GM12878 (cell line): ENCODE measurements at regions not wholly inside any gene's neighbourhood (a gene's known extent, or its start where the extent isn't known, plus 50 kb on each side); places are given as distances from the start of the nearest gene placed in this dataset.

Experiments used
- ATAC-seq: fragments of 200-7000 bp; cut with Tn5 transposase; 3 replicates; pipeline ENCODE4 v1.9.1; 2020; ENCODE audit warnings: mild to moderate bottlenecking, moderate library complexity
- BruUV-seq: library from RNA; stranded (reverse); fragments of 400-500 nt; replicated peaks from 2 replicates; lab custom pipeline; 2021; lab: Mats Ljungman, UMichigan
- CTCF ChIA-PET: fragments of 300-600 bp; sonication (Branson Sonifier 250); formaldehyde crosslinking; extraction: SDS; loops from one replicate; lab custom pipeline; 2021; ENCODE audit warnings: inconsistent platforms; lab: Yijun Ruan, JAX
- POLR2A ChIA-PET: fragments of 350-600 bp; formaldehyde crosslinking; extraction: SDS; loops from one replicate; lab custom pipeline; 2021; ENCODE audit warnings: inconsistent platforms; lab: Charles Lee
- RAD21 ChIA-PET: fragments of 300-600 bp; sonication (Branson Sonifier 250); formaldehyde crosslinking; loops from one replicate; lab custom pipeline; 2023; ENCODE audit warnings: antibody characterized with exemption; ENCODE audit not compliant: unreplicated experiment; lab: Charles Lee
- SMC1A ChIA-PET: fragments of 300-600 bp; sonication (Branson Sonifier 250); formaldehyde crosslinking; loops from one replicate; lab custom pipeline; 2023; ENCODE audit not compliant: unreplicated experiment, uncharacterized antibody; lab: Charles Lee
- DNase-seq: peaks from one replicate; pipeline ENCODE4 v3.0.0-alpha.2; 2011; ENCODE audit warnings: low read depth, low spot score
- FAIRE-seq: peaks from 3 replicates; lab custom pipeline; 2011; peaks lifted over from hg19 to GRCh38; lab: Jason Lieb, UNC
- H2AFZ ChIP-seq: 2 replicates; pipeline ENCODE4 v1.6.0; 2011; ENCODE audit warnings: low read depth, low read length, control low read depth; ENCODE audit not compliant: control insufficient read depth
- H3K27ac ChIP-seq: 2 replicates; pipeline ENCODE4 v1.5.1; 2011; ENCODE audit warnings: control low read depth; ENCODE audit not compliant: control insufficient read depth, insufficient read depth
- H3K27me3 ChIP-seq, 2 experiments: replicated peaks in 1 of 2; 2 replicates each; pipeline versions ENCODE4 v1.6.0 to v1.6.1; 2011; ENCODE audit warnings: low read length in 1 of 2; ENCODE audit not compliant: control insufficient read depth in 2 of 2, insufficient read depth in 2 of 2
- H3K36me3 ChIP-seq, 2 experiments: 2 replicates each; pipeline ENCODE4 v1.5.1; 2011; ENCODE audit warnings: low read length in 1 of 2; ENCODE audit not compliant: control insufficient read depth in 2 of 2, insufficient read depth in 2 of 2
- H3K4me1 ChIP-seq: 2 replicates; pipeline ENCODE4 v1.6.1; 2011; ENCODE audit warnings: mild to moderate bottlenecking, low read length, moderate library complexity, mixed read lengths; ENCODE audit not compliant: control insufficient read depth, insufficient read depth
- H3K4me2 ChIP-seq: 2 replicates; pipeline ENCODE4 v1.6.0; 2011; ENCODE audit warnings: control low read depth; ENCODE audit not compliant: control insufficient read depth, insufficient read depth
- H3K4me3 ChIP-seq: fragments of 200-600 bp; sonication (generic); 2 replicates; pipeline ENCODE4 v1.5.1; 2016
- H3K79me2 ChIP-seq: 2 replicates; pipeline ENCODE4 v1.6.0; 2011; ENCODE audit warnings: low read length; ENCODE audit not compliant: control insufficient read depth, insufficient read depth
- H3K9ac ChIP-seq: 2 replicates; pipeline ENCODE4 v1.8.0; 2011; ENCODE audit warnings: low read length, control low read depth, mixed read lengths; ENCODE audit not compliant: control insufficient read depth, insufficient read depth
- H3K9me3 ChIP-seq: replicated peaks from 3 replicates; pipeline ENCODE4 v1.5.1; 2011; ENCODE audit warnings: mild to moderate bottlenecking, low read length; ENCODE audit not compliant: control insufficient read depth, insufficient read depth
- H4K20me1 ChIP-seq: 2 replicates; pipeline ENCODE4 v1.6.0; 2011; ENCODE audit not compliant: control insufficient read depth, insufficient read depth
- CHD4 ChIP-seq: fragments of 200-600 bp; sonication (generic); IDR thresholded peaks from 2 replicates; pipeline ENCODE4 v1.6.1; 2016; ENCODE audit warnings: mild to moderate bottlenecking
- FOXM1 ChIP-seq: IDR thresholded peaks from 2 replicates; pipeline ENCODE4 v1.6.1; 2012; ENCODE audit warnings: low read depth, mild to moderate bottlenecking, inconsistent platforms, low read length, moderate library complexity
- GABPA ChIP-seq: IDR thresholded peaks from 2 replicates; pipeline ENCODE4 v1.6.1; 2014; ENCODE audit warnings: antibody characterized with exemption, low read depth, mild to moderate bottlenecking, inconsistent platforms
- KAT2A ChIP-seq: conservative IDR thresholded peaks from 2 replicates; pipeline ENCODE4 v1.6.1; 2011; ENCODE audit warnings: low read depth, low read length; ENCODE audit not compliant: control insufficient read depth
- KDM1A ChIP-seq: fragments of 200-600 bp; sonication (generic); IDR thresholded peaks from 2 replicates; pipeline ENCODE4 v1.6.1; 2016; ENCODE audit warnings: borderline replicate concordance
- MEF2B ChIP-seq: fragments of 450-650 bp; IDR thresholded peaks from 2 replicates; pipeline ENCODE4 v1.6.1; 2018; ENCODE audit warnings: mild to moderate bottlenecking, moderate library complexity; ENCODE audit not compliant: partially characterized antibody, poor library complexity, severe bottlenecking
- NFYA ChIP-seq: IDR thresholded peaks from 2 replicates; pipeline ENCODE4 v1.6.1; 2011; ENCODE audit warnings: low read depth, mild to moderate bottlenecking, low read length, improper control_type of control experiment, borderline replicate concordance
- NR2C1 ChIP-seq: fragments of 450-650 bp; IDR thresholded peaks from 2 replicates; pipeline ENCODE4 v1.6.1; 2017; ENCODE audit warnings: antibody characterized with exemption, mild to moderate bottlenecking, moderate library complexity
- NR2C2 ChIP-seq: IDR thresholded peaks from 2 replicates; pipeline ENCODE4 v1.6.1; 2011; ENCODE audit warnings: borderline replicate concordance, low read depth; ENCODE audit not compliant: control insufficient read depth, insufficient read length
- SMARCA5 ChIP-seq: fragments of 450-650 bp; IDR thresholded peaks from 2 replicates; pipeline ENCODE4 v1.6.1; 2017; ENCODE audit warnings: mild to moderate bottlenecking
- YBX1 ChIP-seq: fragments of 450-650 bp; IDR thresholded peaks from 2 replicates; pipeline ENCODE4 v1.6.1; 2016; ENCODE audit warnings: antibody characterized with exemption
- ZNF384 ChIP-seq: IDR thresholded peaks from 2 replicates; pipeline ENCODE4 v1.6.1; 2012; ENCODE audit warnings: low read depth, mild to moderate bottlenecking, low read length, improper control_type of control experiment, borderline replicate concordance
- WGBS: methylation state at CpG from one replicate; pipeline ENCODE4 v1.1.6; 2016; ENCODE audit warnings: low lambda C conversion rate; ENCODE audit not compliant: insufficient replicate concordance, insufficient coverage; ENCODE audit errors: missing lambda C conversion rate; 5-methylcytosine and 5-hydroxymethylcytosine counted together
- in situ Hi-C: fragments of 300-500 bp; cut with MboI; formaldehyde crosslinking; loops from 9 replicates; pipeline ENCODE4 v1.14.3; 2018; ENCODE audit warnings: mixed read lengths
- intact Hi-C: fragments of 100-400 bp; cut with micrococcal nuclease; formaldehyde crosslinking; loops from one replicate; pipeline ENCODE4 v1.14.2; 2022; ENCODE audit not compliant: unreplicated experiment

DNA sequence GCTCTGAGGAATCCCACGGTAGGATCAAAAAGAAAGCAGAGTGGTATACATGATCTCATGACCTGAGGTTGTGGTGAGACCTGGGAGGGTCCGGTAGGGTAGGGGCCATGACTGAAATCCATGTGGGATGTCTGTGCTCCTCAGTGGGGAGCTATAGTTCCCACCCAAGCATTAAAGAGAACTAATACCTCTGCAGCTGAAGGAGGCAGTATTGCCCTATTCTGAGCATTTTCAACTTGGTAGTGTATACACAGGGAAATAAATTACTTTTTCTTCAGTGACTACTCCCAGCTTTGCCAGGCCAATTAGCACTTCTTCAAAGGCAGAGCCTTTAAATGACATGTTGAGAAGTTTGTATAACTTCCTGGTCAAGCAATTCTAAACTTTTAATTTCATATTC is 613.8 kb downstream of the KCNH5 start:
- WGBS, result 0% methylated on average over 2 of the region's 2 CpGs
- Histone ChIP-seq H4K20me1 (no peaks in the 10 kb centered on the region), H3K9ac (no peak overlapping the region), H3K9me3 (no peaks in the 10 kb centered on the region), H3K36me3 (no peaks in the 10 kb centered on the region), H3K4me3 (no peak overlapping the region), H3K4me2 (no peak overlapping the region), H3K79me2 (no peaks in the 10 kb centered on the region), H3K4me1 (no peaks in the 10 kb centered on the region), H3K27ac (no peak overlapping the region), H2AFZ (no peak overlapping the region), H3K27me3 (no peaks in the 10 kb centered on the region)
- ATAC-seq (no peak), FAIRE-seq (no peak), DNase-seq (no peak)
- ChIA-PET CTCF (no interaction called here), POLR2A (no interaction called here), RAD21 (no interaction called here), SMC1A (no interaction called here)
- no peak for TF ChIP-seq NR2C2
- no peak for TF ChIP-seq NR2C1
- no peak for TF ChIP-seq KAT2A
- no peak for TF ChIP-seq ZNF384
- no peak for TF ChIP-seq KDM1A
- TF ChIP-seq SMARCA5, result no peak
- TF ChIP-seq CHD4, result no peak
- no peak for TF ChIP-seq NFYA
- no peak for TF ChIP-seq YBX1
- TF ChIP-seq GABPA, result no peak
- TF ChIP-seq FOXM1, result no peak
- no peak for TF ChIP-seq MEF2B
- intact Hi-C loops (no loop called here), in situ Hi-C loops (no loop called here)
- no TSS peak for BruUV-seq
